Spleen (tissue), 7 donors: ENCODE measurements at regions not wholly inside any gene's neighbourhood (a gene's known extent, or its start where the extent isn't known, plus 50 kb on each side); places are given as distances from the start of the nearest gene placed in this dataset.

Source experiments
- POLR2AphosphoS5 ChIP-seq, 3 donors: sonication (generic); formaldehyde crosslinking; IDR thresholded peaks; one replicate each; pipeline ENCODE4 v1.5.1; 2017; ENCODE audit warnings: antibody characterized with exemption in 3 of 3
- TF ChIP-seq, protein P1 (sequence below), 11 experiments: fragments of 200-600 bp in 7 of 11; fragments of 450-650 bp in 4 of 11; sonication (generic) in 4 of 11; IDR thresholded peaks in 8 of 11; conservative IDR thresholded peaks in 3 of 11; 1 replicate in 7 of 11; 2 replicates in 4 of 11; pipeline versions ENCODE4 v1.4.0 to v1.8.0; 2016 to 2021; ENCODE audit warnings: antibody characterized with exemption in 11 of 11, inconsistent platforms in 4 of 11, mild to moderate bottlenecking in 1 of 11
- donor health status: DM: no; HTN: no; CAD: no; lungs with moderate emphysema.
- donor health status: DM: no; HTN: no; CAD: no.
- donor health status: DM: no; HTN: no; CAD: no.

DNA sequence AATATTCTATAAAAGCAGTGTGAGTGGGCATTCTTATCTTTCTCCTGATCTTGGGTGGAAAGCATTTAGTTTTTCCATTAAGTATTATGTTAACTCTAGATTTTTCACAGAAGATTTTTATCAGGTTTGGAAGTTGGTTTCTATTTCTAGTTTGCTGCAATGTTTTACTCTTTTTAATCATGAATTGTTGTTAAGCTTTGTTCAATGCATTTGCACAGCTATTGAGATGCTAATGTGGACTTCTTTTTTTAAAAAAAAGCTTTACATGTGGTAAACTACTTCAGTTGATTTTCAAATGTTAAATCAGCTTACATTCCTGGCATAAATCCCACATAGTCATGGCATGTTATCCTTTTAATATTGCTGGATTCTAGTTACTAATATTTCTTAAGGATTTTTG is 363.6 kb upstream of the NRP1 start:
- TF ChIP-seq POLR2AphosphoS5 (IDR thresholded peaks at IDR 0.05): no peak
- TF ChIP-seq, protein P1, sequence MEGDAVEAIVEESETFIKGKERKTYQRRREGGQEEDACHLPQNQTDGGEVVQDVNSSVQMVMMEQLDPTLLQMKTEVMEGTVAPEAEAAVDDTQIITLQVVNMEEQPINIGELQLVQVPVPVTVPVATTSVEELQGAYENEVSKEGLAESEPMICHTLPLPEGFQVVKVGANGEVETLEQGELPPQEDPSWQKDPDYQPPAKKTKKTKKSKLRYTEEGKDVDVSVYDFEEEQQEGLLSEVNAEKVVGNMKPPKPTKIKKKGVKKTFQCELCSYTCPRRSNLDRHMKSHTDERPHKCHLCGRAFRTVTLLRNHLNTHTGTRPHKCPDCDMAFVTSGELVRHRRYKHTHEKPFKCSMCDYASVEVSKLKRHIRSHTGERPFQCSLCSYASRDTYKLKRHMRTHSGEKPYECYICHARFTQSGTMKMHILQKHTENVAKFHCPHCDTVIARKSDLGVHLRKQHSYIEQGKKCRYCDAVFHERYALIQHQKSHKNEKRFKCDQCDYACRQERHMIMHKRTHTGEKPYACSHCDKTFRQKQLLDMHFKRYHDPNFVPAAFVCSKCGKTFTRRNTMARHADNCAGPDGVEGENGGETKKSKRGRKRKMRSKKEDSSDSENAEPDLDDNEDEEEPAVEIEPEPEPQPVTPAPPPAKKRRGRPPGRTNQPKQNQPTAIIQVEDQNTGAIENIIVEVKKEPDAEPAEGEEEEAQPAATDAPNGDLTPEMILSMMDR (IDR thresholded peaks at IDR 0.05 in 8 of 11, conservative IDR thresholded peaks at IDR 0.05 in 3 of 11): no peak
